HG02885 (cell line): ENCODE measurements at regions not wholly inside any gene's neighbourhood (a gene's known extent, or its start where the extent isn't known, plus 50 kb on each side); places are given as distances from the start of the nearest gene placed in this dataset.
"Not testable (repeated sequence)": the region's sequence is repeated elsewhere in the genome, so short reads cannot be mapped to it uniquely, and the experiment has no call there.

Source experiments
- ATAC-seq: cut with Tn5 transposase; IDR thresholded peaks from one replicate; pipeline ENCODE4 v1.9.1; 2021; ENCODE audit warnings: mild to moderate bottlenecking; ENCODE audit not compliant: unreplicated experiment, poor library complexity

DNA sequence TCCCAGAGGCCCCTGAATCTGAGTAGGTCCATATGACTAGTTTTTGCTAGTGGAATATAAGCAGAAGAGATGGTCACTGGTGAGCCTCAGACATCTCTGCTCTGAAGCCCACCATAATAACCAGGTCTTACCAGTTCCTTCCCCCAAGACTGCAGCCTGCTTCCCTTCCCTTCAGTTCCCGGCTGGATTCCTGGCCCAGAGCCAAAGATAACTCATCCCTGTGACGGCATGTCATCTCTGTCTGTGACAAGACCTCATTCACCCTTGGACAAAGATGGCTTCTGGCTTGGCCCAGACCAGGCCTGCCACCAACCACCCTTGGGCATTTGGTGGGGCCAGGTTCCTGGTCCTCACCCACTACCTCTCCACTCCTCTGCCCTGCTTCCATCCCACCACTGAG lies 145.5 kb upstream of the TOP1 start:
- ATAC-seq: no peak

DNA sequence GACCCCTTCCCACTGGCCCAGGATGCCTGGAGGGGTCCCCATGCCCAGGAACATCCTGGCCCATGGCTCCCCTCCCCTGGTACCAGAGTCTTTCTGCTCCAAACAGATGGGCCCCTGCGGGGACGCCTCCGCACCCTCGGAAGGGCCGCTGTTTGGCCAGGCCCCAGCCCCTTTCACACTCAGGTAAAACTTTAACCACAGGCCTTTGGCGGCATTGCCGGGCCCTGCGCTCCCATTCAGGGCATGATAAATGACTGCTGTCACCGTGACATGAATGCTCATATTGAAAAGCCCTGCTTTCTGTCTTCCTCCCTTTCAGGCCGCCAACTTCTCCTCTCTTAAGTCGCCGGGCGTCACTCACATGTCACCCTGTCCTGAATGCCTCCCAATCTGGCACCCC lies 141.5 kb upstream of the TOP1 start:
- ATAC-seq: no peak

DNA sequence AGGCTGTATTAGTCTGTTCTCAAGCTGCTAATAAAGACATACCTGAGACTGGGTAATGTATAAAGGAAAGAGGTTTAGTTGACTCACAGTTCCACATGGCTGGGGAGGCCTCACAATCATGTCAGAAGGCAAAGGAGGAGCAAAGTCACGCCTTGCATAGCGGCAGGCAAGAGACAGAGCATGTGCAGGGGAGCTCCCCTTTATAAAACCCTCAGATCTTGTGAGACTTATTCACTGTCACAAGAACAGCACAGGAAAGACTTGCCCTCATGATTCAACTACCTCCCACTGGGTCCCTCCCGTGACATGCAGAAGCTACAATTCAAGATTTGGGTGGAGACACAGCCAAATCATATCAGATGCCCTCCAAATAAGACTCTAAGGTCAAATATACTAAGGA lies 139.4 kb upstream of the TOP1 start:
- ATAC-seq: not testable (repeated sequence)

DNA sequence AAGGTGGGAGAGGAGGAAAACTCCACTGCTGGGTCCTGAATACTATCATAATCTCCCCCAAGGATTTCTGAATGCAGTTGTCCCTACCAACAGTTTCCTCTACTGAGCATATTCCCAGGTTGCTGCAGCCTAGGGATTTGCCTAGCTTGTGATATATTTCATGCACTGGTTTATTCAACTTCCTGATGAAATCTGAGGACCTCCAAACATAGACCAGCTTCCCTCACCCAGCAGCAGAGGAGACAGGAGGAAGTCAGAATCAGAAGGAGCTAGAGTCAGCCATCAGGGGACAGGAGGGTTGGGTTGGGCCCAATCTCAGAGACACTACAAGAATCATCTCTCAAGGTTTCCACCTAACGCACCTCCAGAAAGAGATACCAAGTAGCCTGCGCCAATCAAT lies 138.4 kb upstream of the TOP1 start:
- no peak for ATAC-seq

DNA sequence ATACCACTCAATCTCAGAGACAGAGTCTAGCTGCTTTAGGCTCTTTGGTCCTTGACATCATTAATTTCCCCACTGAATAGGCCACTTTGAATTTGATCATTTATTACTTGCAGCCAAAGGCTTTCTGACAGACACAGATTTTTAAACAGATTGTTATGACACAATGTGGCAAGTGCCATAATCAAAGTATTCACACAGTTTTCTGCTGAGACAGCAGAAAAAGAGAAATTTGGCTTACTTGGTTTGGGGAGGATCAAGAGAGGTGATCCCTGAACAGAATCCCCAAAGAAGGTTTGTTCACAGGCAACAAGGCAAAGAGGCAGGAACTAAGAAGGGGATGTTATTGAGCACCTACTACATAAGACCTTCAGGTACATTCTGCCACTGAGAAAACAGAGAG lies 138.0 kb upstream of the TOP1 start:
- no peak for ATAC-seq

DNA sequence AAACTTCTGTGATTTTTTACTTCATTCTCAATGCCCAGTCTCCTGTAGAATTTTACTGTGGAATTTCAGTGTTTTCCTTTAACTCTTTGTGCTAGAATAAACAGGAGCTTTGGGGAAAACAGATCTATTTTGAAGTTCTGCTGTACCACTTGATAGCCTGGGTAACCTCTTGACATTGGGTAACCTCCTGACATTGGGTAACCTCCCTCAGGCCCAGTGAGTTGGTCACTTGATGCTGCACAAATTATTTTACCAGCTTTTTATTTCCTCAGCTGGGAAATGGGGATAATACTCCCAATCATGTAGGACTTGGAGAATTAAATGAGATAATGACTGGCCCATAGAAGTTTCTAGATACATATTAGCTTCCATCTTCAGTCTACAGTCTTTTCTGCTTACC lies 137.3 kb upstream of the TOP1 start:
- ATAC-seq: no peak

DNA sequence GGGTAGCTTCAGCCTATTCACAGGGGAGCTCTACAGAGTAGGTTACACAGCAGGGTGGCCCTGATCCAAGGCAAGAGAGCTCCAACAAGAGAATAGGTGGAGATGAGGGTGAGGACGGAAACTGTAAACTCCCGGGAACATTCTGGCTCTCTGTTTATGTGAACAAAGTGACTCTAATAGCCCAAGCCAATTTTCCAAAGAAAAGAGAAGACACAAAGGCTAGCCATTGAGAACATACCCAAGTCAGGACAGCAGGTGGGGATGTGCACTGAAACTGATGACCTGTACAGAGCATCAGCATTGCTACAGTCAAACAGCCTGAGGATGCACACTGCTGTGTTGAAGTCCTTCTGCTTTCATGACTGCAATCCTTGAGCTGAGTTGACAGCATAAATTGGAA lies 136.0 kb upstream of the TOP1 start:
- ATAC-seq: no peak

DNA sequence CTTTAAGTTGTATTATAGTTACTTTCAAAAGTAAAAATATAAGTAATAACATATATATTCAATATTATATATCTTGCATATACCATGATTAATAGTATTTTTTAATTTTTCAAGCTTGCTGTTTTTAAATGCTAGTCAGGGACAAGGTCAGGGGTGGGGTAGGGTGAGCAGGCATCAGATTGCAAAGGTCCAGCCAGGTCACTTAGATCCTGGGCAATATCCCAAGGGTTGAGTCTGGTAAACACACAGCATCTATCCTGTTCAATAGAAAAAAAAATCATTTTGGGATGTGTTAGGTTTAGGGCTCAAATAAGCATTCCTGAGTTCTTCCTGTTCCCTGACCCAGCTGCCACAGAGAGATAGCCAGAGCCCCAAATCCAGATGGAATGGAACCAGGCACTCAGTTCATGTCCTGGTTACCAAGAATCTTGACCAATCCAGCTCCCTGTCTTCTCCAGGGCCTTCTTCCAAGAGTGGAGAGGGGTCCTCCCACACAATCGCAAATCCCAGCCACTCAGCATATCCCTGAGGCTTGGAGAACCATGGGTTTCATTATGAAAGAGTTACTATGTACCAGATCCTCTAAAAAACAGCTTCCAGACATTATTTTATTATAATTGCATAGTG lies 134.9 kb upstream of the TOP1 start:
- ATAC-seq: no peak

DNA sequence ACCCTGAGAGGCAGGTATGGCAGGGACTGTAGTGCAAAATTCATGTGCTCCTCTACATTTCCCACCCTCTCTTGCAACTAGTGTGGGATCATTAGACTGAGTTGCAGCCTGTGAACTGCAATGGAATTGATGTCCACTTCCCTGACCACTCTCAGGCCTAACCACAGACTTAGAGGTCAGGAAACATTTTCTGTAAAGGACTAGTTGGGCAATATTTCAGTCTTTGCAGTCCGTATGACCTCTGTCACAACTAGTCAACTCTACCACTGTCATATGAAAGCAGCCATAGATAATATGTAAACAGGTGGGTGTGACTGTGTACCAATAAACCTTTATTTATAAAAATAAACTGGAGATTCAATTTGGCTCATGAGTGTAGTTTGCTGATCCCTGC lies 134.4 kb upstream of the TOP1 start:
- ATAC-seq: no peak

DNA sequence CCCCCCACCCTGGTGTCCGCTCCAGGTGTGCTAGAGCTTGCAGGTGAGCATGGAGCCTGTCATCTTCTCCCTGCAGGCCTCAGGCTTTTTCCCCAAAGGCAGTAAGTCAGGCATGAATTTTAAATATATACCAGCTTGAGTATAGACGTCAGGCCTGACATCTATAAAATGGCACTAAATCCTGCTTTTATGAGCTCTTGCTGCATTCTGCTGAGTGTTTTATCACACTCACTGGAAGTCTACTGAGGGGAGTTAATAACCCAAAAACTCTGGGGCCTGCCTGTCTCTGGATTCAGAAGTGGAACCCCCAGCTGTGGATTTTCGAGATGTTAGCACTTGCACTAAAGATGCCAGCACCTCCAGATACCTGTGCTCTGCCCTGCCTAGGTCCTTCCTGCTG lies 133.4 kb upstream of the TOP1 start:
- no peak for ATAC-seq

DNA sequence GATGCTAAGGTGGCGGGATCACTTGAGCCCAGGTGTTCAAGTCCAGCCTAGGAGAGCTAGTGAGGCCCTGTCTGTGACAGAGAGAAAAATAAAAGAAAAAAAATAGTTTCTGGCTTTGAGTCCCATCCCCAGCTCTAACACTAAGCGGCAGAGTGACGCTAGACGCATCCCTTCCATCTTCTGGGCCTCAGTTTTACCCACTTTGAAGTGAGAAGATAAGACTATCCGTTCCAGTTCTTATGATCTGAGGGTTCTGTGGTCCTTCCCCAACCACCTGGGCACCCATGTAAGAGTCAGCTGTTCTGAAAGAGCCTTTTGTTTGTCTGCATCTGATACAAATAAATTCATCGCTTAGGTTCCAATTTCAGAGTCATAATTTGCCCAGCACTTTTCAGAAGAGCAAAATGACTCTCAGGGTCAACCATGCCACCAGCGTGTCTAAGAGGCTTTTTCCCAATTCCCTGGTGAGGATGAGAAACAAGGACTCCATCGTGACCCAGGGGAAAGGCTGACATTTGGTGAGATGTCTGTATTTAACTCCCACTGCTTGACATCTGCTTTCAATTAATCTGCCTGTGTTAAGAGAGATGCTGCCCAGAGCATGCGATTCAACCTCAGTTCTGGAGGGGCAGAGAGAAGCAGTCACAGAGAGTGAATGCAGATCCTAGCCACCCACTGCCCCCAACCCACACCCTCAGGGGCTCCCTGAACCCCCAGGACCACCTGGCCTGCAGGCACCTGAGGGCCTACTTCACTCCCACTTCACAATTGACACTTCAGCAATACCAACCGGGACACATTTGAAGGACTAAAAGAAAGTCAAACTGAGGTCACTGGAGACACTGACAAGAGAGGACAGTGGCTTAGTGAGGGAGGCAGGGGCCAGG lies 131.6 kb upstream of the TOP1 start:
- ATAC-seq: no peak

DNA sequence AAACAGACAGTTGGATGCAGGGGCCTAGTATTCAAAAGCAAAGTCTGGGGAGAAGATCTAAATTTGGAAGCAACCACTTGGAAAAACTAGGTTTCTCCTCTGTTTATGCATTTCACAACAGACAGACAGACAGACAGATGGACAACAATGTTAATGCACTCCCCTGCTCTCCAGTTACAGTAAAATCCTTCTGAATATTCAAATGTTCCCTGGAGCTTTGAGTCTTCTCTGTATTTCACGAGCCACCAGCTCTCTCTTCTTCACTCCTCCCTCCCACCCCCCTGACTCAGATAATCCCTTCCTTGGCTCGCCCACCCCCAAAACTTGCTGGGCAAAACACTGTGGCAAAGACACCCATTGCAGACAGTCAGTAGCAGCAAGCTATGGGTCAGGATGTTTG lies 129.3 kb upstream of the TOP1 start:
- no peak for ATAC-seq

DNA sequence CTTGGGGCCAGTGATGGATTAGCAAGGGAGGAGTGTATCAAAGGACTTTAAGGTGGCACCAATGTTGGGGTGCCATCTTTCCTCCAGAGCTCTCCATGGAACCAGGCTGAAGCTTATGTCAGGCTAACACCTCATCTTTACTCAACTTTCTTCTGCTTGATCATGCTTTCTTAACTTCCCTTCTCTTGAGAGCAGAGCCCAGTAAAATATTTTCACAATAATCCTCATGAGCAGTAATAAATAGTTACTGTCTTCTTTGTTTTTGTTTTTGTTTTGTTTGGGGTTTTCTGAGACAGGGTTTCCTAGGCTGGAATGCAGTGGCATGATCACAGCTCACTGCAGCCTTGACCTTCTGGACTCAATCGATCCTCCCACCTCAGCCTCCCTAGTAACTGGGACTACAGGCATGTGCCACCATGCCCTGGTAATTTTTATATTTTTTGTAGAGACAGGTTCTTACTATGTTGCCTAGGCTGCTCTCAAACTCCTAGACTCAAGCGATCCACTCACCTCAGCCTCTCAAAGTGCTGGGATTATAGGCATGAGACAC lies 127.9 kb upstream of the TOP1 start:
- no peak for ATAC-seq

DNA sequence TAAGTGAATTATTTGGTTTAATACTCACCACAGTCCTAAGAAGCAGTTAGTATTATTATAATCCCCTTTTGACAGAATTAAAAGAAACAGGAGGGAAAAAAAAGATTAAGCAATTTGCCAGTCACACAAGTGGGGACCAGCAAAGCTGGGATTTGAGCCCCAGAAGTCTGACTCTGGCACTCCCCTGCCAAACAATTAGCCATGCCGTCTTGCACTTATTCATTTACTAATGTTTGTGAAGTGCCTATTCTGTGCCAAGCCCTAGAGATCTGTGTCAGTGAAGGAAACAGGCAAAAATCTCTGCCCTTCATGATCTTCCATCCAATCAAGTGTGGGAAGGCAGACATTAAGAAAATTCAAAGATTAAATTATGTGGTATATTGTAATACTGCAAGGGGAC lies 126.0 kb upstream of the TOP1 start:
- ATAC-seq: no peak

DNA sequence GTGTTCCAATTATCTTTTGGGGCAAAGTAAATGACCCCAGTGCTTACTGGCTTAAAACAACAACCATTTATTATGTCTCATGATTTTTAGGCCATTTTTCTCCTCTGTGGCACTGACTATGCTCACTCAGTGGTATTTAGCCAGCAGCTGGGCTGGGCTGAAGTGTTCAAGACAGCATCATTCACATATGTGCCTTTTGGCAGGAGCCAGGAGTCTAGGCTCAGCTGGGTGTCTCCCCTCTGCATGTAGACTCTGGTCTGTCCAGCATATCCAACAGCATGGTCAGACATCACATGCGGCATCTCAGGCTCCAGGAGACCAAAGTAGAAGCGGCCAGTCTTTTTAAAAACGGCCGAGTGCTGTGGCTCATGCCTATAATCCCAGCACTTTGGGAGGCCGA lies 120.3 kb upstream of the TOP1 start:
- ATAC-seq: no peak

DNA sequence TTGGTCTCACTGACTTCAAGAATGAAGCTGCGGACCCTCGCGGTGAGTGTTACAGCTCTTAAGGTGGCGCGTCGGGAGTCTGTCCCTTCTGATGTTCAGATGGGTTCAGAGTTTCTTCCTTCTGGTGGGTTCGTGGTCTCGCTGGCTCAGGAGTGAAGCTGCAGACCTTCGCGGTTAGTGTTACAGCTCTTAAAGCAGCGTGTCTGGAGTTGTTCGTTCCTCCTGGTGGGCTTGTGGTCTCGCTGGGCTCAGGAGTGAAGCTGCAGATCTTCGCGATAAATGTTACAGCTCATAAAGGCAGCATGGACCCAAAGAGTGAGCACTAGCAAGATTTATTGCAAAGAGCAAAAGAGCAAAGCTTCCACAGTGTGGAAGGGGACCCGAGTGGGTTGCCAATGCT lies 119.1 kb upstream of the TOP1 start:
- not testable (repeated sequence) for ATAC-seq

DNA sequence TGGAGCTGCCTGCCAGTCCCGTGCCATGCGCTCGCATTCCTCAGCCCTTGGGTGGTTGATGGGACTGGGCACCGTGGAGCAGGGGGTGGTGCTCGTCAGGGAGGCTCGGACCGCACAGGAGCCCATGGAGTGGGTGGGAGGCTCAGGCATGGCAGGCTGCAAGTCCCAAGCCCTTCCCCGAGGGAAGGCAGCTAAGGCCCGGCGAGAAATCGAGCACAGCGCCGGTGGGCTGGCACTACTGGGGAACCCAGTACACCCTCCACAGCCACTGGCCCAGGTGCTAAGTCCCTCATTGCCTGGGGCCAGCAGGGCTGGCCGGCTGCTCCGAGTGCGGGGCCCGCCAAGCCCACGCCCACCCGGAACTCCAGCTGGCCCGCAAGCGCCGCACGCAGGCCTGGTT lies 118.2 kb upstream of the TOP1 start:
- ATAC-seq: not testable (repeated sequence)

DNA sequence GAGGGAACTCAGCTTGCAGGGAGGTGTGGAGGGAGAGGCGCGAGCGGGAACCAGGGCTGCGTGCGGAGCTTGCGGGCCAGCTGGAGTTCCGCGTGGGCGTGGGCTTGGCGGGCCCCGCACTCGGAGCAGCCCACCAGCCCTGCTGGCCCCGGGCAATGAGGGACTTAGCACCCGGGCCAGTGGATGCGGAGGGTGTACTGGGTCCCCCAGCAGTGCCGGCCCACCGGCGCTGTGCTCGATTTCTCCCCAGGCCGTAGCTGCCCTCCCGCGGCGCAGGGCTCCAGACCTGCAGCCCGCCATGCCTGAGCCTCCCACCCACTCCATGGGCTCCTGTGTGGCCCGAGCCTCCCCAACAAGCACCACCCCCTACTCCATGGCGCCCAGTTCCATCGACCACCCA lies 117.5 kb upstream of the TOP1 start:
- not testable (repeated sequence) for ATAC-seq

DNA sequence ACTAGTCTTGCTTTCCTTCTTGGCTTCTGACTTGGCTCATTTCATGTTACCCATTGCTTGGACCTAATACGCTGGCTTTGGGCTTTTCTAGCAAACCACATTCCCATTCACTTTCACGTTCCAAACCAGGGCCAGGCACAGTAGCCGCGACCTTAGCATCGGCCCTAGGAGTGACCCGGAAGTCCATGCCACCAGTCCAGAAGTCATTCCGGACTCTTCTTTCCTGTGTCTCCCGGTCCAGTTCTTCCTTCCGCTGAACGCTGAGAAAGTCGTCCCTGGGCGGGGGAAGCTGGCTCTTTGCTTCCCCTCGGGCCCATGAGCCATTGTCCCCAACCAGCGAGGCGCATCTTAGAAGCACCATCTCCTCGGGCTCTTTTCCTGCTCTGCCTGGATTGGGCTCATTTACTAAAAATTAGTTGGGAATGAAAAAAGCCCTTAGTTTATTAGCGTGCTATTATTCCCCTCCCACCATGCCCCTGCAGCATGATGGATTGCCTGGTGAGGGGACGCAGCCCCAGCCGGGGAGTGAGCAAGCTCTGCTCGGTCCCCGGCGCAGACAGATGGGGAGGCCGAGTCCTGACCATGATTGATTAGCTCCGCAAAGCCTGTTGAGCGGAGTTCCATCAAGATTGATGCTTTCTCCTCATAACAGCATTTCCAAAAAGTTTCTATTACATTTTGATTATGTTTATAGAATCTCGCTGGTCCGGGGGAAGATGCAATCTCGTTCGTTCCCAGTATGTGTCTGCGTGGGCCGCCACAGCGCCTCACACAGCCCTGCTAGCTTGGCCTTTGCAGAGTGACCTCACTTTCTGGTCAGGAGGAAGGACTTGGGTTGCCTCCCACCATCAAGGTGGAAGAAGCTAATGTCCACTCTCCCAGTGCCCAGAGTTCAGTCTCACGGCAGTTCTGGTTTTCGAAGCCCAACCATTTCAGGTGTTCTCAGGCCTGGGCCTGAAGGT lies 115.1 kb upstream of the TOP1 start:
- ATAC-seq: no peak

DNA sequence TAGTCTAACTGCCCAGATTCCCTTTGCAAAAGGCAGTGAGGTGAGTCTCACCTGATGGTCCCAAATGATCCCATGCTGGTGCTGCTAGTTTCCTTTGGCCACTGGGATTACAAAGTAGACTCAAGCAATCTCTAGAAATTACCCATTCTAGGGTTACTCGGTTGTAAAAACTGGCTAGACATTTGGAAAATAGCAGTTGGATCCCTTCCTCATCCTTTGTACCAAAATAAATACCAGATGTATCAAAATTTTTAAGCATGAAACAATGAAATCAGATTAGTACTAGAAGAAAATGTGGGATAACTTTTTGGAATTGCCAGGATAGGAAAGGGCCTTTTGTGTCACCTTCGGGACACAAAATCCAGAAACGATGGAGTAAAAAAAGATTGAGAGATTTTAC lies 112.9 kb upstream of the TOP1 start:
- ATAC-seq: no peak

DNA sequence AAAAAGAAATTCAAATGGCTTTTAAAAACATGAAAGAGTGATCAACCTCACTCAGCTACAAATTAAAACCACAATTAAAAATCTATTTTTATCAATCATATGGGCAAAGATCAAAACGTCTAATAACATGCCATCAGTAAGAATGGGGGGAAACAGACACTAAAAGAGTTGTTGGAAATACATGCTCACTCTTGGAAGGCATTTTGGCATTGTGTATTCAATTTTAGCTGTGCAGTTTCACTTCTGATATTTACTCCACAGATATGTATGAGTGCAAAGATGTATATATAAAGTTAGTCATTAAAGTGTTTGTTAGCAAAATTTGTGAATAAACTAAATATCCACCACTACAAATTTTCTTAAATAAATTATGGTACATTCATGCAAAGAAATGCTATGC lies 112.3 kb upstream of the TOP1 start:
- ATAC-seq: no peak
